ENCODE measurements at regions not wholly inside any gene's neighbourhood (a gene's known extent, or its start where the extent isn't known, plus 50 kb on each side); places are given as distances from the start of the nearest gene placed in this dataset.
"Not testable (repeated sequence)": the region's sequence is repeated elsewhere in the genome, so short reads cannot be mapped to it uniquely, and the experiment has no call there.

- DNase-seq = no peak
Measured at GRCh38 chr4:18511727-18512126, 490.2 kb upstream of the LCORL start.

- no peak for DNase-seq
Measured at GRCh38 chr4:18508786-18509185, 487.2 kb upstream of the LCORL start.

GRCh38 chr4:18480928-18481327, 459.4 kb upstream of the LCORL start:
- no peak for DNase-seq

- no peak for DNase-seq
Measured at GRCh38 chr4:18480342-18480741, 458.8 kb upstream of the LCORL start.

- DNase-seq = no peak
Measured at GRCh38 chr4:18479825-18480224, 458.3 kb upstream of the LCORL start.

- no peak for DNase-seq
Measured at GRCh38 chr4:18463987-18464559, 442.5 kb upstream of the LCORL start.

- no peak for DNase-seq
Measured at GRCh38 chr4:18458465-18458864, 436.9 kb upstream of the LCORL start.

GRCh38 chr4:18454349-18454748, 432.8 kb upstream of the LCORL start:
- no peak for DNase-seq

- no peak for DNase-seq
Measured at GRCh38 chr4:18445110-18445509, 423.6 kb upstream of the LCORL start.

- DNase-seq = no peak
Measured at GRCh38 chr4:18444206-18444605, 422.7 kb upstream of the LCORL start.

GRCh38 chr4:18442957-18443356, 421.4 kb upstream of the LCORL start:
- no peak for DNase-seq

- DNase-seq = no peak
Measured at GRCh38 chr4:18441676-18442075, 420.1 kb upstream of the LCORL start.

- no peak for DNase-seq
Measured at GRCh38 chr4:18441203-18441590, 419.6 kb upstream of the LCORL start.

GRCh38 chr4:18440527-18441202, 419.1 kb upstream of the LCORL start:
- DNase-seq = no peak

- no peak for DNase-seq
Measured at GRCh38 chr4:18439311-18439710, 417.8 kb upstream of the LCORL start.

- no peak for DNase-seq
Measured at GRCh38 chr4:18435781-18436180, 414.2 kb upstream of the LCORL start.

- DNase-seq = no peak
Measured at GRCh38 chr4:18422685-18423084, 401.1 kb upstream of the LCORL start.

GRCh38 chr4:18421519-18421918, 400.0 kb upstream of the LCORL start:
- no peak for DNase-seq

- DNase-seq = no peak
Measured at GRCh38 chr4:18419780-18420179, 398.2 kb upstream of the LCORL start.

- not testable (repeated sequence) for DNase-seq
Measured at GRCh38 chr4:18418195-18418898, 396.8 kb upstream of the LCORL start.

GRCh38 chr4:18417651-18418050, 396.1 kb upstream of the LCORL start:
- not testable (repeated sequence) for DNase-seq

- DNase-seq = no peak
Measured at GRCh38 chr4:18406264-18406663, 384.7 kb upstream of the LCORL start.

- no peak for DNase-seq
Measured at GRCh38 chr4:18405054-18405453, 383.5 kb upstream of the LCORL start.

GRCh38 chr4:18404642-18405041, 383.1 kb upstream of the LCORL start:
- no peak for DNase-seq

All from fibroblast of skin of right quadriceps (primary cell).